ENCODE measurements at regions not wholly inside any gene's neighbourhood (a gene's known extent, or its start where the extent isn't known, plus 50 kb on each side); places are given as distances from the start of the nearest gene placed in this dataset.
A peak's percentile ranks its signal among the peaks of the same experiment; 100 is the strongest.

GRCh38 chr10:9965341-9965740, 1052.3 kb upstream of the CELF2 start:
- H4K20me1 ChIP-seq (ENCODE audit: insufficient read depth, poor library complexity, severe bottlenecking), result no peaks in the 10 kb centered on the region
- whole genome bisulfite sequencing (ENCODE audit: low lambda C conversion rate, missing lambda C conversion rate), result 57% methylated on average over 2 of the region's 2 CpGs
- no peaks in the 10 kb centered on the region for H3K9me2 ChIP-seq (replicated peaks; ENCODE audit: insufficient read depth)
- H3K9me3 ChIP-seq (ENCODE audit: low read depth), result no peaks in the 10 kb centered on the region
- H3K27me3 ChIP-seq, result no peaks in the 10 kb centered on the region
- H3K79me2 ChIP-seq, result no peaks in the 10 kb centered on the region
- no peak overlapping the region for H3K27ac ChIP-seq
- H3K4me2 ChIP-seq, result no peak overlapping the region
- no peak overlapping the region for H2AFZ ChIP-seq
- TF ChIP-seq EZH2phosphoT487 (IDR thresholded peaks at IDR 0.05; ENCODE audit: low read depth, severe bottlenecking, unreplicated experiment) (no peak), EZH2 (IDR thresholded peaks at IDR 0.05; ENCODE audit: borderline replicate concordance) (no peak), CTCF (IDR thresholded peaks at IDR 0.05; ENCODE audit: poor library complexity) (no peak)
- no peak for DNase-seq (ENCODE audit: low spot score)
- no peaks in the 10 kb centered on the region for H3K4me1 ChIP-seq (ENCODE audit: insufficient read depth)
- H3K4me3 ChIP-seq, result no peak overlapping the region
- no peaks in the 10 kb centered on the region for H3K36me3 ChIP-seq (replicated peaks; ENCODE audit: insufficient read depth, low read depth)

- H3K4me3 ChIP-seq, result no peak overlapping the region
- no peaks in the 10 kb centered on the region for H3K36me3 ChIP-seq (replicated peaks; ENCODE audit: insufficient read depth, low read depth)
- 93% methylated on average over 3 of the region's 3 CpGs for WGBS (ENCODE audit: low lambda C conversion rate, missing lambda C conversion rate)
- no peaks in the 10 kb centered on the region for H3K9me2 ChIP-seq (replicated peaks; ENCODE audit: insufficient read depth)
- H3K79me2 ChIP-seq, result no peaks in the 10 kb centered on the region
- no peak for DNase-seq (ENCODE audit: low spot score)
- no peak overlapping the region for H3K27ac ChIP-seq
- no peaks in the 10 kb centered on the region for H3K4me1 ChIP-seq (ENCODE audit: insufficient read depth)
- H2AFZ ChIP-seq, result no peak overlapping the region
- no peak overlapping the region for H3K4me2 ChIP-seq
- TF ChIP-seq EZH2phosphoT487 (IDR thresholded peaks at IDR 0.05; ENCODE audit: low read depth, severe bottlenecking, unreplicated experiment), result no peak
- no peak for TF ChIP-seq EZH2 (IDR thresholded peaks at IDR 0.05; ENCODE audit: borderline replicate concordance)
- no peak for TF ChIP-seq CTCF (IDR thresholded peaks at IDR 0.05; ENCODE audit: poor library complexity)
- H3K9me3 ChIP-seq (ENCODE audit: low read depth), result peaks cover 4% of the 10 kb centered on the region
- H3K27me3 ChIP-seq, result no peaks in the 10 kb centered on the region
- no peaks in the 10 kb centered on the region for H4K20me1 ChIP-seq (ENCODE audit: insufficient read depth, poor library complexity, severe bottlenecking)
These were observed 1030.9 kb upstream of the CELF2 start for GRCh38 chr10:9986786-9987185.

GRCh38 chr10:9987197-9987596, 1030.5 kb upstream of the CELF2 start:
- H3K4me1 ChIP-seq (ENCODE audit: insufficient read depth), result no peaks in the 10 kb centered on the region
- H4K20me1 ChIP-seq (ENCODE audit: insufficient read depth, poor library complexity, severe bottlenecking), result no peaks in the 10 kb centered on the region
- TF ChIP-seq EZH2phosphoT487 (IDR thresholded peaks at IDR 0.05; ENCODE audit: low read depth, severe bottlenecking, unreplicated experiment), result no peak
- TF ChIP-seq EZH2 (IDR thresholded peaks at IDR 0.05; ENCODE audit: borderline replicate concordance), result no peak
- TF ChIP-seq CTCF (IDR thresholded peaks at IDR 0.05; ENCODE audit: poor library complexity), result no peak
- no peaks in the 10 kb centered on the region for H3K36me3 ChIP-seq (replicated peaks; ENCODE audit: insufficient read depth, low read depth)
- no peak overlapping the region for H3K27ac ChIP-seq
- H3K4me2 ChIP-seq, result no peak overlapping the region
- no peak for DNase-seq (ENCODE audit: low spot score)
- H3K4me3 ChIP-seq, result no peak overlapping the region
- H3K9me2 ChIP-seq (replicated peaks; ENCODE audit: insufficient read depth), result no peaks in the 10 kb centered on the region
- H3K79me2 ChIP-seq, result no peaks in the 10 kb centered on the region
- WGBS (ENCODE audit: low lambda C conversion rate, missing lambda C conversion rate), result 93% methylated on average over 5 of the region's 5 CpGs
- H3K9me3 ChIP-seq (ENCODE audit: low read depth), result peaks cover 4% of the 10 kb centered on the region
- H2AFZ ChIP-seq, result no peak overlapping the region
- no peaks in the 10 kb centered on the region for H3K27me3 ChIP-seq

- TF ChIP-seq EZH2phosphoT487 (IDR thresholded peaks at IDR 0.05; ENCODE audit: low read depth, severe bottlenecking, unreplicated experiment), result no peak
- peak; percentile 36 for TF ChIP-seq CTCF (IDR thresholded peaks at IDR 0.05; ENCODE audit: poor library complexity)
- H2AFZ ChIP-seq, result no peak overlapping the region
- H3K4me2 ChIP-seq, result peak overlapping the region; percentile 18
- DNase-seq (ENCODE audit: low spot score), result peak; percentile 34
- no peaks in the 10 kb centered on the region for H3K9me2 ChIP-seq (replicated peaks; ENCODE audit: insufficient read depth)
- H3K4me1 ChIP-seq (ENCODE audit: insufficient read depth), result no peaks in the 10 kb centered on the region
- WGBS (ENCODE audit: low lambda C conversion rate, missing lambda C conversion rate), result 32% methylated on average over 11 of the region's 11 CpGs
- H3K9me3 ChIP-seq (ENCODE audit: low read depth), result no peaks in the 10 kb centered on the region
- H3K36me3 ChIP-seq (replicated peaks; ENCODE audit: insufficient read depth, low read depth), result no peaks in the 10 kb centered on the region
- H3K4me3 ChIP-seq, result no peak overlapping the region
- no peaks in the 10 kb centered on the region for H4K20me1 ChIP-seq (ENCODE audit: insufficient read depth, poor library complexity, severe bottlenecking)
- no peaks in the 10 kb centered on the region for H3K27me3 ChIP-seq
- no peak overlapping the region for H3K27ac ChIP-seq
- no peaks in the 10 kb centered on the region for H3K79me2 ChIP-seq
These were observed 1025.0 kb upstream of the CELF2 start for GRCh38 chr10:9992661-9993060.
